Activated naive CD4-positive, alpha-beta T cell treated with Interleukin-2 at 50 U/mL for 16 hours (primary cell): ENCODE measurements at regions not wholly inside any gene's neighbourhood (a gene's known extent, or its start where the extent isn't known, plus 50 kb on each side); places are given as distances from the start of the nearest gene placed in this dataset.
A peak's percentile ranks its signal among the peaks of the same experiment; 100 is the strongest.

Experiments used
- DNase-seq: peaks from one replicate; pipeline ENCODE4 v3.0.0-alpha.2; 2020

DNA sequence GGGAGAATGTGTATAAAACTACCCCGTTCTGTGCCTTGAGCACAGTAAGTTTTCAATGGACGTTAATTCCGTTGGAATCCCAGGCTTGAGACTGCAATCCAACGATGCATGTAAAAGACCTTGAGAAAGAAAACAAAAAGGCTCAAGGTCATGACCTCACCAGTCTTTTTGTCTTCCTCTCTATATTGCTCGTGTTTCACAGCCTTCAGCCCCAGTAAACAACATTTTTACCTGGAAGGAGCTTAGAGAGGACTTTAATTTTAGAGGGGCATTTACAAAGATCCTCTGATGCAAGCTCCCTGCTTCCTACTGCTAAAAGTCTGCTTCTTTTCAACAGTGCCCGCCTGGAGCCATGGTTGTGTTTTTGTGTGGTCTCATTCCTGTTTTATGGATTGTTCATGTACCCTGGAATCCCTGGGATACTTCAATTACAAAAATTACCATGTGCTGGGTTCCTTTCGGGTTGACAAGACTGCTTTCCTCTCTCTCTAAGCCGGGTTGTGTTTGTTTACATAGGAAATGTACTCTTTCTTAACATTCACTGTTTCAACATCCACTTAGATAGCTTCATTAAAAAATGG is 320.1 kb upstream of the NFE2L3 start:
- DNase-seq: no peak

DNA sequence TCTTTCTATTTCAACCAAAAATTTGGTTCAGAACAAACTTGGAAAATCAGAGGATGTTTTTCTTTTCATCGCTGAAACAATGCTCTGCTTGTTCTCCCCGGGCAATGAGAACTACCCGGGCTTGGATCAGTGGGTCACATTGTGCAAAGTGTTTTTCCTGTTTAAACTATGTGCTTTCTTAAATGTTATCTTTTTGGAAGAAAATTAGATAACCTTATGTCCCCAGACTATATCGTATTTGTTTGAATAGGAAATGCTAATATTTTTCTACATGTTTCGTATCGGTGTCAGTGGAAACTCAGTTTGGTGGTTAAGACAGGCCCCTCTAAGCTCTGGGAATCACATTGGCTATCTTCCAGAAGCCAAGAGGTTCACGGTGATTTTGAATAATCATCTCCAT is 319.5 kb upstream of the NFE2L3 start:
- DNase-seq: no peak

DNA sequence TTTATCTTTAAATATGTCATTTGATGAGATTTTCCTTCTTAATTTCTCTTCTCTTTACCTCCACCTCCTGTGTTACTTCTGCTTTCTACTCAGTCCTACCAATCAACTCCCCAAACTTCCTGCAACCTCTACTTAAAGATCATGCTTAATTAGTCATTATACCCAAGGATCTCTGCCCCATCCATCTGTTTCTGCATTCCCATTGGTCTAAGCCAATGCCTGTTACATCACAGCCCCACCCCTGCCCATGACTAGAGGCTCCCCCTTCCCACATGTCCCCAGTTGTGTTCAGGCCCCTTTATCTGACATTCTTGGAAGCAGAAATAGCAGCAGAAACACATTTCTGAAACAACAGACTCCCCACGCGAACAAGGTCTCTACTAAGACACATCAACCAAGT is 319.1 kb upstream of the NFE2L3 start:
- no peak for DNase-seq

DNA sequence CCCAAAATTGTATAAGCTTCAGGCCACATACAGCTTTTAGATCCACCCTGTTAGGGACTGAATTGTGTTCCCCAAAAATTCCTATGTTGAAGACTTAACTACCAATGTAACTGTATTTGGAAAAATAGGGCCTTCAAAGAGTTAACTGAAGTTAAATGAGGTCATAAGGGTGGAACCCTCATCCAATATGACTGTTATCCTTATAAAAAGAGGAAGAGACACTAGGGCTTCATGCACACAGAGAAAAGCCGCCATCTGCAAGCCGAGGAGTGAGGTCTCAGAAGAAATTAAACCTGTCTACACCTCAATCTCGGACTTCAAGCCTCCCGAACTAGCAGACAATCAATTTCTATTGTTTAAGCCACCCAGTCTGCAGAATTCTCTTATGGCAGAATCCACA is 317.9 kb upstream of the NFE2L3 start:
- DNase-seq: no peak

GRCh38 chr7:25835197-25835596 is 316.8 kb upstream of the NFE2L3 start:
- no peak for DNase-seq

DNA sequence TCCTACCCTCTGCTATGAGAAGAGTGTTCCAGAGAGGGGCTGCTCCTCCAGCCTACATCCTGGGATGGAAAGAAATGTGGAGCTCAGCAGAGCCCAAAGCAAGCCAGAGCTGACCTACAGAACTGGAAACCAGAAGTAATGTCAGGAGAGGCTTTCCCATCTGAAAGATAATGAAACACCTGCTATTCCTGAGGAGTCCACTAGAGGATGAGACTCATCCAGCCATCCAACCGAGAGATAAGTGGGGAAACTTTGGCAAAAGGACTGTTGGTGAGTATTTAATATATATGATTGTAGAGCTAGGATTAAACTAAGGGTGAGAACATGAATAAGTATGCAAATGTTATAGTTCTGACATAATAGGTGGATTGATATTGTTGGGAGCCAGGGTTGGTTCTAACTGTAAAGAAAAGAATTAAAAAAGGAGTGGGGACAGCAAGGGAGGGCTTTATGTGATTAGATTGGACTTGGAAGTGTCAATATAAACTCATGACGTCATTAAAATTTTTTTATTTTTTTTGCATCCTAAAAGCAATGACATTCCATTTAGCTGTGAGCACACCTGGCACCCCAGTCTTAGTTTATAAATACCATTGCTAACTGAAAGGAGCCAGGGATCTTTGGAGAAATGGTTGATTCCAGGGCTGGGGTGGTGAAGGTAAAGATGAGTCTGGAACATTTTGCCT is 312.8 kb upstream of the NFE2L3 start:
- no peak for DNase-seq

DNA sequence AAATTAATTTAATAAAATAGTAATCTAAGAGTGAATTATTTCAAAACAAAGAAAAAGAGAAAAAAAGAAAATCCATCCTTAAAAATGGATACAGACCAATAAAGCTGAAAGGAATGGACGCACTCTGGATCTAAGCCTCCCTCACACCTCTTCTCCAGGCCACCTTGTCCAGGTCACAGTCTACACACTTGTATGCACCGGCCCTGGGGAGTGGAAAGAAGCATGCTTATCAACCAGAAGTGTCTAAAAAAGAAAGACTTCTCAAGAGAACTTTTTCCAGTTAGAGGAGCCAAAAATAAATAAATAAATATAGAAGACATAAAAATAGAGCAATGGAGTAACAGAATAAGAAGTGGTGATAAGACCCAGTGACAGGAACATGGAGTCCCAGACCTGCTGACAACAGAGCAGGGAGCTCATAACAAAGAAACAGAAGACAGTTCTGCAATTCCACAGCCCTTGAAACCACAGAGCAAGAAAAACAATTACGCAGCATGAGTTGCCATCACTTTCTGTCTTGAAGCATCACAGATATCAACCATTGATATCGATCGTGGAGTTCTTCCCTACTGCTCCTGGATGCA is 311.7 kb upstream of the NFE2L3 start:
- no peak for DNase-seq

DNA sequence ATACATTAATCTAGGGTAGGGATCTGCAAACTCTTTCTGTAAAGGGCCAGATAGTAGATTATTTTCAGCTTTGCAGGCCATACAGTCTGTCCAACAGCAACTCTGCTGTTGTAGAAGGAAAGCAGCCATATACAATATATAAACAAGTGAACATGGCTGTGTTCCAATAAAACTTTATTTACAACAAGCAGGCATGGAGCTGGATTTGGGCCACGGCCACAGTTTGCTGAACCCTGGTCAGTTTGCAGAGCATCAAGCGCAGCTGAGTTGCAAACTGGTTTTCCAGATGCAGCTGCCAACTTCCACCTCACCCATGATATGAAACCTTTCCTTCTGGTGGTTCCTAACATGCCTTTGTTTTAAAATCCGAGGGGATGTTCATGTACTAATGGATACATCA is 310.4 kb upstream of the NFE2L3 start:
- no peak for DNase-seq

GRCh38 chr7:25842201-25842733 is 309.7 kb upstream of the NFE2L3 start:
- no peak for DNase-seq

DNA sequence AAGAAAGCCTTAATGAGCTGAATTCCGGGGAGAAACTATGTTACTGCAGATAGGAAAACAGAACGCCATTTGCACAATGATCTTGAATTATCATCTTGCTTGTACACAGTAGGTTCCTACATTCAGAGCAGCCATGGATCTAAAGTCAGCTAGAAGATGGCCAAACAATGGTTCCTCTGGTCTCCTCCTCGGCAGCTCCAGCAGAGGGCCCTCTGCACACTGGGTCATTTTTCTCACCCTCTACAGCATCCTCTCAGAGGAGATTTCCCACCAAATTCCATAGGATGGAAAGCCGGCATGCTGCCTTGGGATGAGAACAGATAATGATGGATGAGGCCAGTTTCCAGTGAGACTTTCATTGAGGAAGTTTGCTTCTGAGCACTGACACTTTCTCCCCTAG is 308.5 kb upstream of the NFE2L3 start:
- DNase-seq: no peak

DNA sequence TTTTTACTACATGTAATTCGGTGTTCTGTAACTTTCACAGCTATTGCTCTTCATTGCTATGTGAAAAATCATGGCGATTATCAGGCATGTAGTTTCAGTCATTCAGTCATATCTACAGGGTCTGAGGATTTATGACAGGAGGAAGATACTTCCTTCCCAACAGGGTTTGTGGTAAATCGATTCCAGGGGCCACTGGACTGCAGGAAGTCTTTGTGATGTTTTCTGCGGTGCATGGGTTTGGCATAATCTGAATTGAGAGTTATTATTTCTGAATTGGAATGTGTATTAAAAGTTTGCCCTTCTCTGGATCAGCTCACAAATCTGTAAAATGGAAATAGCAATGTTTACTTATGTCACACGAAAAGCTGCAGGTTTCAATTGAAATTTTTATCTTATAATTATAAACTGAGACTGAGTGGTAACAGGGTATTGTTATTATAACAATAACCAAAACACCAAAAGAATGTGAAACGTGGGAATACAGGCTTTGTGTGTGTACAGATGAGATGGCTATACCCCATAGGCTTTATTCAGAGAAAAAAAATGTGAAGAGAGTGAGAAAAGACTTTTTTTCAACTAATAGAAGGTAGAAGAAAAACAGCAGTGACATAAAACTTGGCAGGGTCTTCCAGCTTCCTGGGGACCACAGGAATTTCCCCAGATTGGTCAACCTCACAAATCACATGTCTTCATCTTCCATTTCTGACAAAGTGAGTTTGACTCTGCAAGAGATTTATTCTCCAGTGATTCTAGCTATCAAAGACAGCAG is 307.7 kb upstream of the NFE2L3 start:
- DNase-seq: no peak

- no peak for DNase-seq
Observed at GRCh38 chr7:25845464-25845863, 306.5 kb upstream of the NFE2L3 start.

DNA sequence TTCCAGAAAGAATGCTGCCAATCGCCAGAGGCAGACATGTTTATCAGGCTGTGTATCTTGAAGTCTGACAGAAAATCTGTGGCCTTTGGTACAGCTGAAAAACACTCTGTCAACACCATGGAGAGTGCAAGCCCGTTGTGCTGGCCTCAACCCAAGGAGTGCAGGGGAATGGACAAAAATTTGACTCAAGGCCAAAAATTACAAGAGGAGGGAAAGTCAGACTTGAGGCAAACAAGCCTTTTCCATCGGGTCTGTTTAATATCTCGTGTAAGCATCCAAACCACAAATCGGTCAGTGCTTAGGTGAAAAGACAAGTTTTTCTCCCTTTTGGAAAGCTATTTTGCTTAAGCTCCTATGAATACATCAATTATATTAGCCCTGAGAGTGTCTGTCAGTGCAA is 305.3 kb upstream of the NFE2L3 start:
- no peak for DNase-seq

DNA sequence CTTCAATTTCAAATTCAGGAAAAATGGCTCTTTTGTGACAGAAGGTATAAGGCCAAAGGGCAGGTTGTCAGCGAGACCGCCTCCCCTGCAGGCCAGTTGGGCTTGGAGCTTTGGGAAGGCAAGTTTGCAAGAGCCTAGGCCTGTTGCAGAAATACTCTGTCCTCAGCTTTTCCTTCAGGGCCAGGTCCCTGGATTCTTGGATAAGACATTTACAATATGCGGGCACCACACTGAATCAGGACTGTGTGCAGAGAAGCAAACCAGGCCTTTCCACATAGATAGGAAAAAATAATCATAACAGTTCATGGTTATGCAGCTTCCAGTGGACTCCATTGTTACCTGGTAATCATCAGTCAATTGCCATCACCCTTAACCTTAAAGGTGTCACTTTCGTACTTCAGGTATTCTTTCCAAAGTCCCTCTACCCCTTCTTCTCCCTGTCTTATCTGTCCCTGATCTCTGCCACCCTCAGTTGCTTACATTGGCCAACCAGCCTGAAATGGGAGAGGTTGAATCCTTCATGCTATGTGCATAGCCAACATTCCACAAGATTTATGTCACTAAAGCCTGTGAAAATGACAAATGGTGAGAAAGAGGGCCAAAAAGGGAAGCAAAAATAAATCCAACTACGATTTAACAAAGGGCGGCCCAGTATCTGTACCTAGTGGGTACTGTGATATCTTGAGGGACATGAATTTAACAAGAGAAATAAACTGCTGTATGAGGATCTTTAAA is 304.5 kb upstream of the NFE2L3 start:
- DNase-seq: no peak

DNA sequence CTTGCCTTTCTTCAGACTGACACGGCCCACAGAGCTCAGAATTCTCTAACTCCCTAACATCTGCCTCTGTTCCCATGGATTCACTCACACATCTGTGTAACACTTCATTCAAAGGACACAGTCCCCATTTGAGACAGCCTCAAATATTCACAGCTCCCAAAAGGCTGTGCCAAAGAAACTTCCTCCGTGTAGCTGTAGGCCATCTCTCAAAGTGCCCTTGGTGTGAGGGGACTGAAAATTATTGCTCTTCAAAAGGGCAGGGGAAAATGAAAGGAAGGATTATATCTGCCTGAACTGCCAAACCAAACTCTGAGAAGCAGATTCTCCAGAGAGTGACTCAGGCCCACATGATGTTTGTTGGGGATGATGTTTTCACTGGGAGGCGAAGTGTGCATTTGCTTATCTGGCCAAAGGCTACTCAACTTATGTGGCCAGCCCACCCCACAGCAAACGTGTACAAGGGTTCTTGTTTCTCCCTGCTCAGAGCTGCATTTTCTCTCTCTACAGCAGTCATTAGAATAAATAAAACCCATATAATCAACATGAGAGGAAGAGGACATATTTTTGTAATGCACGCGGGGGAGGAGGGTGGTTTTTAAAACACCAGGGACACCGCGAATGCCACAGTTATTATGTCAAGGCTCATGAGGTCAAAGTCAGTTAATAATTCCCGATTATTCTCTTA is 302.4 kb upstream of the NFE2L3 start:
- DNase-seq: no peak

- DNase-seq: no peak
Observed at GRCh38 chr7:25850216-25850615, 301.8 kb upstream of the NFE2L3 start.

DNA sequence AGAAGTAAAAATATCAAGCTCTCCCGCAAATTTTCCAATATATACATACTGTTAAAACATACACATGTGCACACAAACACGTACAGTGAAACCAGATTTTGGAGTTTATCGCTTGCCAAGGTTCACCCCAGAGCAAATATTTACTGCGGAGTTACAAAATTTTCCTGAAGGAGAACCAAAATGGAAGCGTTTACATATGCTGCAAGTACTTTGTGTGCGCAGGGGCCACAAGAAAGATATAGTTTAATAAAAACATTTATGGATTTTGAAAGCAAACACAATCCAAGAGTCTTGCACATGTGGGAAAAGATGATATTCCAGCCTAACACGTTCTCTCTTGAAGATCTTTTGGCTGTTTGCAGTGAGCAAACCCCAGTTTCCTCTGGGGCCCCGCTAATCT is 301.3 kb upstream of the NFE2L3 start:
- no peak for DNase-seq

DNA sequence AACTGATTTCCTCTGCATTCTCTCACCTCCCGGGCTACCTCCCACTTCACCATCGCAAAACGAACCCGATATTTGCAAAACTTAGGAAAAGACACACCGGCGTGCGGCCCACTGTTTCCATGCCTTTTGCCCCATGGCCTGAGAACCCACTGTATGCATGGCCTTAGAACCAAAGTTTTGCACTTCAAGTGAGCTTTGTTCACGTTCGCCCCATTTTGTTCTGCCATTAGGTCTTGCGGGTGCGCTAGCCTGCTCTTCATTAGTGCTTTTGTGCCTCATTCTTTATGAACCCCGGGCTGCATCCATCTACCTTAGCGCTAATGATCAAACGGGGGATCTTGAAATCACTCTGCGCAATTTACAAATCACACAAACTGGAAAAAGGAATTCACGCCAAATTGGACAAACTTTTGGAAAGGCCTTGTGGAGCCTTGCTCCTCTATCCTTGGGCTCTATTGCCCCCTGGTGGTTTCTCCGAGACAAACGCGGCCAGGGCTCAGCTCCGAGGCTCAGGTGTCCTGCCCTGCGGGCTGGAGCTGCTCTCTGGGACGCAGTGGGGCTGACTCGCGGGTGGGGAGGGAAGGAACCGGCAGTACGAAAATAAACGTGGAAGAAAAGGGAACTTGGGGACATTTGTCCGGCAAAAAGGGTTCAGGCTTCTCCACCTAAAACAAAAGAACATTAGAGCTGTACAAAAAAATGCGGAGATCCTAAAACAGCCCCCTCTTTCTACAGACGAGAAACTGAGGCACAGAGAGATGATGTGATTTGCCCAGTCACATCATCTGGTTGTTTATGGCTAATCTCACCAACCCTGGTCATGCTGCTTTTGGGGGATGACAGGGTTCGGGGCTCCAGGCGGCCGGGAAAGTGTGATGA is 300.4 kb upstream of the NFE2L3 start:
- DNase-seq: peak; percentile 49

DNA sequence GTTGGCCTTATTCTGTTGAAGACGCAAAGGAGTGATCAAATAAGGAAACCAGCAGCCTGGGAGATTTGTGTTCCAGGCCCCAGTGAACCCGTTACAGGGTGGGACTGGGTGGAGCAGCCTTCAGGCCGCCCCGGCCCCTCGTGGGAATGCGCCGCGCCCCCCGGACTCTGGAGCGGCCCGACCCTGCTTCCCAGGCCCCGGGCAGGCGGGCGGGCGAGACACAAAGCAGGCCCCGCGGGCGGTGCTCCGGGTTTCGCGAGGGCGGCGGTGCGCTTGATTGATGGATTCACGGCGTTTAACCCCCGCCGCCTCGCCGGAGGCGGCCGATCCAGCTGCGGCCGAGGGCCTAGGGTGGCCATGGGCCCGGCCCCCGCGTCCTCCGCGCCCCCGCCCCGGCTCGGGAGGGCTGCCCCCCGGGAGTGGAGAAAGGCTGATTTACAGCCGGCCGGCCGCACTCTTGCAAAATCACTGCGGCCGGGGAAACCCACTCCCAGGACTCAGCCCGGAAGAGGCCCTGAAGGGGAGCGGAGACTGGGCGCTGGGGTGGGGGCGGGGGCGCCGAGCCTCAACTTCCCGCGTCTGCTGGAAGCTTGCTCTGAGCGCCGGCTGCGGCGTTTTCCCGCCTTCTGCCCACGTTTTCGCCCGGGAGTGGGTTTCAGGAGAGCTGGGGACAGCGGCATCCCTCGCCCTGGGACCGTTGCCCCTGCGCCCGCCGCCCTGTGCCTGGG is 299.6 kb upstream of the NFE2L3 start:
- no peak for DNase-seq

DNA sequence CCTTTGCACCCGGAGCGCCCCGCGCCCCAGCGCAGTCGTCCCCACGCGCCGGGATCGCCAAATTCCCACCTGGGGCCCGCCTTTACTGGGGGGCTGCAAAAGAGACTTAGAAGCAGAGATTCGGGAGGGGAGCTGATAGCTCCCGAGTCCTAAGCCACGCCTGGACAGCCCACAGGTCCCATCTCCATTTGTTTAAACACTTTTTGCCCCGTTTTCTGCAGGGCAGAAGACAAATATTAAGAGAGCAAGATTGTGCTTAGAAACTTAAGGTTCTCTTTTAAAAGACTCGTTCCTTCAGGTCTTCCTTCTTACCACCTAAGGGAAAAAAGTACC is 299.1 kb upstream of the NFE2L3 start:
- DNase-seq: no peak

DNA sequence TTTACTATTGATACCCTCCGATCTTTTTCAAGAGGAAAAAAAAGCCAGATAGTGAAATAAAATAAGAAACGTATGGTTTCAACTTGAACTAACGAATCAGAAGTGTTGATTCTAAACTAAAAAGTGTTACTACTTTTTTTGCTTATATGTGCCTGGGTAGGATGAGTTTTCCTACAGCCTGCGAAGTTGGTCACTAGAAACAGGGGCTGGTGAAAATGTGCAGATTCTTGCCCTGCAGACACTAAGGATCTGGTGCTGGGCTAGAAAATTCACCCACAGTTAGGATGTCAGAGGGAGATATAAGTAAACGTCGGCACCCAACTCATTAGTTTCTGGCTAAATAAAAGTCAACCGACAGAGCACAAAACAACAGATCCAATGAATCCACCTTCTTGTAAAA is 298.7 kb upstream of the NFE2L3 start:
- DNase-seq: no peak
